CD8-positive, alpha-beta memory T cell (primary cell): ENCODE measurements at regions not wholly inside any gene's neighbourhood (a gene's known extent, or its start where the extent isn't known, plus 50 kb on each side); places are given as distances from the start of the nearest gene placed in this dataset.

Source experiments
- CTCF ChIA-PET: fragments of 350-600 bp; sonication (Branson Sonifier 250); formaldehyde crosslinking; loops from one replicate; lab custom pipeline; 2021; ENCODE audit warnings: antibody characterized with exemption; lab: Charles Lee
- POLR2A ChIA-PET: fragments of 350-600 bp; sonication (Branson Sonifier 250); formaldehyde crosslinking; loops from one replicate; lab custom pipeline; 2021; ENCODE audit warnings: antibody characterized with exemption; lab: Charles Lee
- DNase-seq, 5 donors: peaks; one replicate each; pipeline versions ENCODE4 v3.0.0 to v3.0.0-alpha.2; 2020 to 2022; ENCODE audit warnings: mixed read lengths in 1 of 5
- H3K27ac ChIP-seq: one replicate; pipeline ENCODE4 v1.7.0; 2013; ENCODE audit warnings: low read depth, mild to moderate bottlenecking, low read length, moderate library complexity
- H3K27me3 ChIP-seq: 2 replicates; pipeline ENCODE4 v1.7.0; 2013; ENCODE audit warnings: low read length, mild to moderate bottlenecking; ENCODE audit not compliant: insufficient read depth, poor library complexity, severe bottlenecking
- H3K36me3 ChIP-seq: 2 replicates; pipeline ENCODE4 v1.7.0; 2013; ENCODE audit warnings: mild to moderate bottlenecking, low read length, moderate library complexity; ENCODE audit not compliant: insufficient read depth
- H3K4me1 ChIP-seq: 2 replicates; pipeline ENCODE4 v1.7.0; 2013; ENCODE audit warnings: mild to moderate bottlenecking, low read length, moderate library complexity; ENCODE audit not compliant: insufficient read depth
- H3K4me3 ChIP-seq: 2 replicates; pipeline ENCODE4 v1.7.0; 2013; ENCODE audit warnings: mild to moderate bottlenecking, low read length
- H3K9me3 ChIP-seq: 2 replicates; pipeline ENCODE4 v1.7.0; 2013; ENCODE audit warnings: mild to moderate bottlenecking, low read length
- H3K27ac Mint-ChIP-seq, 8 donors: one replicate each; pipeline ENCODE4 v1.8.0; 2020 to 2021; ENCODE audit warnings: mixed read lengths in 8 of 8, mild to moderate bottlenecking in 6 of 8, inconsistent platforms in 3 of 8, moderate library complexity in 3 of 8
- H3K27me3 Mint-ChIP-seq, 2 donors: one replicate each; pipeline ENCODE4 v1.8.0; 2020 to 2021; ENCODE audit warnings: mixed read lengths in 2 of 2, mild to moderate bottlenecking in 1 of 2, moderate library complexity in 1 of 2
- H3K36me3 Mint-ChIP-seq, 3 donors: one replicate each; pipeline ENCODE4 v1.8.0; 2020 to 2021; ENCODE audit warnings: mixed read lengths in 3 of 3, inconsistent platforms in 1 of 3, mild to moderate bottlenecking in 1 of 3
- H3K4me1 Mint-ChIP-seq, 3 donors: one replicate each; pipeline ENCODE4 v1.8.0; 2020 to 2021; ENCODE audit warnings: mixed read lengths in 3 of 3, inconsistent platforms in 1 of 3, mild to moderate bottlenecking in 1 of 3
- H3K4me3 Mint-ChIP-seq, 7 donors: one replicate each; pipeline ENCODE4 v1.8.0; 2020 to 2021; ENCODE audit warnings: mixed read lengths in 7 of 7, mild to moderate bottlenecking in 6 of 7, moderate library complexity in 4 of 7, inconsistent platforms in 2 of 7
- H3K9me3 Mint-ChIP-seq, 5 donors: one replicate each; pipeline ENCODE4 v1.8.0; 2020 to 2022; ENCODE audit warnings: mixed read lengths in 5 of 5, mild to moderate bottlenecking in 3 of 5, moderate library complexity in 2 of 5, inconsistent platforms in 1 of 5

DNA sequence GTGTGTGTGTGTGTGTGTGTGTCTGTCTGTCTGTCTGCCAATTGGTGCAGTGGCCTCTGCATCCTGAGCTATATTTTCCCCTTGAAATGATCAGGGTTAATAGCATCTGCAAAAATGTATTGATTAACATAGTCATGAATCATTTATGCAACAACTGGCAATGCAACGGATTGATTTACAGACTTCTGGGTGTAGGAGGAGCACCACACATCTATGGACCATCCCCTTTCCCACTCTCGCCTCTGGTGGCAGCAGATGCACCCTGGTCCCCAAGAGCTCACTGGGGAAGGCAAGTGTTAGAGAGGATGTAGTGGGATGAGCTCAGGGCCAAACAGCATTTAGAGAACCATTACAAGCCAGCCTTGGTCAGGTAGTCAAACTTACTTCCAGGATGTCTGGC is 272.7 kb upstream of the C2CD4B start:
- DNase-seq, result no peak
- H3K36me3 Mint-ChIP-seq, result no peaks in the 10 kb centered on the region
- H3K4me1 ChIP-seq, result no peaks in the 10 kb centered on the region
- H3K9me3 Mint-ChIP-seq, result peaks cover 0 to under 1% (median 0%) of the 10 kb centered on the region in 5 donors
- no peak overlapping the region for H3K4me3 ChIP-seq
- POLR2A ChIA-PET, result no interaction called here
- H3K4me1 Mint-ChIP-seq, result no peaks in the 10 kb centered on the region
- H3K27me3 Mint-ChIP-seq, result peaks cover 0 to 6% of the 10 kb centered on the region in 2 donors
- no peaks in the 10 kb centered on the region for H3K27me3 ChIP-seq
- no peaks in the 10 kb centered on the region for H3K9me3 ChIP-seq
- CTCF ChIA-PET, result no interaction called here
- H3K27ac ChIP-seq, result no peak overlapping the region
- no peaks in the 10 kb centered on the region for H3K36me3 ChIP-seq
- H3K4me3 Mint-ChIP-seq, result no peak overlapping the region
- H3K27ac Mint-ChIP-seq, result no peak overlapping the region

DNA sequence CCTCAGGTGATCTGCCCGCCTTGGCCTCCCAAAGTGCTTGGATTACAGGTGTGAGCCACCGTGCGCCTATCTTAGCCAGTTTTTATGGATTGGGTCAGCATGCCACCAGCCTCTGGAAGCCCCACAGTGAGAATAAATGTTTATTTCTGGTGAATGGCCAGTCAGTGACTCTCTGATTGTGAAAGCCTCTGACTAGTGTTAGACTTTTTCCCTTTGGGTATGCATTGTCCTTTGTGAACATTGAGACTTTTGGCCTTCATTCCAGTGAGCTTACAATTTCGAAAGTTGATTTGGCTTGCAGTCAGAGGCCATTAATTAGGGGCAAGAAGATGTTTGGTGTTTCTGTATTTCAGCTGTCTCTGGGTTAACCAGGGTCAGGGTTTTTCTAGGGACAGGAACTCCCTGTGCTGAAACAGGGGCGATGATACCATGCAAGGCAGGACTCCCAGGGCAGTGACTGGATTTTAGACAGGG is 274.5 kb upstream of the C2CD4B start:
- Histone ChIP-seq H3K4me3 (no peak overlapping the region), H3K36me3 (no peaks in the 10 kb centered on the region), H3K27ac (no peak overlapping the region), H3K9me3 (no peaks in the 10 kb centered on the region), H3K27me3 (no peaks in the 10 kb centered on the region), H3K4me1 (no peaks in the 10 kb centered on the region)
- peaks cover 0 to 6% of the 10 kb centered on the region in 2 donors for H3K27me3 Mint-ChIP-seq
- no peak overlapping the region for H3K4me3 Mint-ChIP-seq
- ChIA-PET CTCF (no interaction called here), POLR2A (no interaction called here)
- H3K27ac Mint-ChIP-seq, result no peak overlapping the region
- peaks cover 0 to 2% (median 0%) of the 10 kb centered on the region in 5 donors for H3K9me3 Mint-ChIP-seq
- DNase-seq, result no peak
- no peaks in the 10 kb centered on the region for H3K4me1 Mint-ChIP-seq
- H3K36me3 Mint-ChIP-seq, result no peaks in the 10 kb centered on the region

DNA sequence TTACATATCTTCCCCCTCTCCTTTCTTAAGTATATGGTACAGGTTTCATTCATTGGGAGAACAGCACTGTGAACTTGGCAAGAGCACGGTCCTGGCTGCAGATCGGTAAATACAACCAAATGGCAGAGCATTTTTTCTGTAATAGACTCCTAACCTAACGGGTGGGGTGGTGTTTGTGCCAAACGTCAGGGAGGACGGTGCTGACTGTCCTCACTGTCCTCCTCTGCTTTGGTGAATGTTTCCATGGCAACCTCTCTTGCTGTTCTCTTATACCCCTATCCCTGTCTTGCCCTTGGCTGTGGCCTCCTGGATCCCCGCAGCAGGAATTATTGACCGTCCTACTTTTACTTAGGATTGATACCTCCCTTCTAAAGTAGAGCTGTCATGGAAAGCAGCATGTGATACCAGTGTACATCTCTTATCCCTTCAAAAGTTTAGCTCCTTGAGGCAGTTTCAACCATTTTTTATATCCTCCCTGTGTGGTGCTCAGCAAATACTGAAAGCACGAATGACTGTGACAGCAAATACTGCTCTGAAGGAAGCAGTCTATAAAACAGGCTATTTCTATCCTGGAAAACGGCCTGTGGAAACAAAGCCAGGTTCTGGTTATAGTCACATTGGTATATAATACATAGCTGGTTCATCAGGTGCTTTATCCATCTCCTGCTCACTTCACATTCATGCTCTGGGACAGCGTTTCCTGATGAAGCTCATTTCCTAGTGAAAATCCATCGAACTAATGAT is 275.4 kb upstream of the C2CD4B start:
- H3K4me1 Mint-ChIP-seq, result no peaks in the 10 kb centered on the region
- no peaks in the 10 kb centered on the region for H3K9me3 ChIP-seq
- H3K27ac ChIP-seq, result no peak overlapping the region
- H3K4me3 ChIP-seq, result no peak overlapping the region
- peaks cover 0 to 6% of the 10 kb centered on the region in 2 donors for H3K27me3 Mint-ChIP-seq
- no peaks in the 10 kb centered on the region for H3K4me1 ChIP-seq
- no peak overlapping the region for H3K27ac Mint-ChIP-seq
- DNase-seq, result no peak
- H3K36me3 Mint-ChIP-seq, result no peaks in the 10 kb centered on the region
- peaks cover 0 to 2% (median 0%) of the 10 kb centered on the region in 5 donors for H3K9me3 Mint-ChIP-seq
- ChIA-PET CTCF (no interaction called here), POLR2A (no interaction called here)
- no peaks in the 10 kb centered on the region for H3K36me3 ChIP-seq
- no peaks in the 10 kb centered on the region for H3K27me3 ChIP-seq
- H3K4me3 Mint-ChIP-seq, result no peak overlapping the region

DNA sequence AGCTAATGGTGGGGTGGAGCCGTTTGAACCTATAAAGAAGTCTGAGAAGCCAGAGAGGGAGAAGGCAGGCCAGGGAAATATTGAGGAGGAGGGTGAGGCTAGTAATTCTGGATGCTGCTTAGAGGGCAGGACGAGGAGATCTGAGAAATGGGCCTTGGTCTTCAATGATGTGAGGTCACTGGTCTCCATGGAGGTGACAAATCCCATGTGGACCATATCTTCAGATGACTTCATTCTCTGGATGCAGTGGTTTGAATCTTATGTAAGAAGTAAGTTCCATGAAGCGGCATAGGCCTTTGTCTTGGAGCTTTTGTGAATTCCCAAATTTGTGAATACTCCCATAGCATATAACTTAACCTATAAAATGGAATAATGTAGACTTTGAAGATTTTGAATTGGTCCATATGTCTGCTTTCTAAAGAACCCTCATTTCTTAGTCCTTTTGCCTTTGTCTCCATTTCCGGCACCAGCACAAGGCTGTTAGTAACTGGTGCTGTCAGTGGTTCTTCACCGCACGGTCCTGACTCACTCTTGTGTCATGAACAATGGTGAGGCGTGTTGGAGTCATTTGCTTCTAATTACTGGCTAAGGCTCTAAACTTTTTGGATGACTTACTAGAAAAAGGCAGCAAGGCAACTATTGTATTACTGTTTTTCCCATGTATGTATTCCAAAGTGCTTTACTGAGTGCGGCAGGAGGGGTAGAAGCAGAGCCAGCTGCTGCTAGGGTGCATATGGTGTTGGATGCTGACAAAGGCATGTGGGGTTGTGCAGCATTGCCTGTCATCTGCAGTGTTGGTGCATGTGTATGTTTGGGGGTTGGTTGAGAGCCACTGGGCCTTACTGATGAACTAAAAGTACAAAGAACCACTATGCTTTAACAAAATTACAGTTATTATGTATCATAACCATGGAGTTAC is 279.3 kb upstream of the C2CD4B start:
- Histone ChIP-seq H3K4me1 (no peaks in the 10 kb centered on the region), H3K4me3 (no peak overlapping the region), H3K27me3 (no peaks in the 10 kb centered on the region), H3K36me3 (no peaks in the 10 kb centered on the region), H3K9me3 (no peaks in the 10 kb centered on the region), H3K27ac (no peak overlapping the region)
- no peak overlapping the region for H3K4me3 Mint-ChIP-seq
- H3K27ac Mint-ChIP-seq, result no peak overlapping the region
- POLR2A ChIA-PET, result no interaction called here
- no peak for DNase-seq
- H3K4me1 Mint-ChIP-seq, result no peaks in the 10 kb centered on the region
- CTCF ChIA-PET, result no interaction called here
- H3K36me3 Mint-ChIP-seq, result no peaks in the 10 kb centered on the region
- H3K9me3 Mint-ChIP-seq, result peaks cover 0 to 2% (median 0%) of the 10 kb centered on the region in 5 donors
- H3K27me3 Mint-ChIP-seq, result peaks cover 0 to 3% of the 10 kb centered on the region in 2 donors

DNA sequence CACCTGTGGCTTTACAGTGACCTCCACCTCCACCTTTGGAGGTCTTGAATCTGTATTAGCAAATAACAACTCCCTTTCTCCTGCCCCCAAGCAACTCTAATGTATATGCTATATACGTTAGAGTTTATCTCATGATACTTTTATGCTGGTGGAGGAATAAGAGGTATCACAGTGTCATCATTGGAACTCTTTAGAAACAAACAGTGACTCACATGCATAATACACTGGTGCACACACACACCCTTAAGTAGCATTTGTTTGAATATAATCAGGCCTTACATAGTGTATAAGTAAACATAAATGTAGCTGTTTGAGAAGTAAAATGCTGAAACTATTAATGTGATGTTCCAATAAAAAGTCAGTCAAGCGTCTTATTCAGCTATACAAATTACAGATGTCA is 280.2 kb upstream of the C2CD4B start:
- no peaks in the 10 kb centered on the region for H3K27me3 ChIP-seq
- no peak overlapping the region for H3K4me3 ChIP-seq
- Mint-ChIP-seq H3K4me1 (no peaks in the 10 kb centered on the region), H3K27ac (peak overlapping the region in 1 of 8 donors; percentile 48), H3K27me3 (peaks cover 3 to 5% of the 10 kb centered on the region in 2 donors), H3K36me3 (no peaks in the 10 kb centered on the region), H3K4me3 (no peak overlapping the region), H3K9me3 (peaks cover 0 to 2% (median 0%) of the 10 kb centered on the region in 5 donors)
- no peak for DNase-seq
- H3K36me3 ChIP-seq, result no peaks in the 10 kb centered on the region
- POLR2A ChIA-PET, result no interaction called here
- no peaks in the 10 kb centered on the region for H3K9me3 ChIP-seq
- CTCF ChIA-PET, result no interaction called here
- no peaks in the 10 kb centered on the region for H3K4me1 ChIP-seq
- H3K27ac ChIP-seq, result no peak overlapping the region

DNA sequence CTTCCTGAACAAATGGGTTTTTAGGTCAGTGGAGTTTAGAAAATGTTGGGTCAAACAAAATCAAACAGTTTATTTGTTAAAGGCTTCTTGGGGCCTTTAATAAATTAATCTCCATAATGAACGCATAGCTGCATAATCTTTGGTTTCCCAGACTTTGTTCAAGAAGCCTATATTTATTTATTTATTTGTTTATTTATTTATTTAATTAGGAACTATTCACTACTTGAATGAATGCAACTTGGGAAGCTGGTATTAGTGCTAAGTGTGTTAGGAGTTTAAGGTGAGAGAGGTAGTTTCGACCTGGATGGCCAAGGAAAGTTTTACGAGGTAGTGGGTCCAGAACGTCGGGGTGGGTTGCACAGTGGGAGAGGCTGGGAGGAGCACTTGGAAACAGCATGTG is 281.9 kb upstream of the C2CD4B start:
- peaks cover 0 to 9% of the 10 kb centered on the region in 2 donors for H3K27me3 Mint-ChIP-seq
- no peaks in the 10 kb centered on the region for H3K27me3 ChIP-seq

DNA sequence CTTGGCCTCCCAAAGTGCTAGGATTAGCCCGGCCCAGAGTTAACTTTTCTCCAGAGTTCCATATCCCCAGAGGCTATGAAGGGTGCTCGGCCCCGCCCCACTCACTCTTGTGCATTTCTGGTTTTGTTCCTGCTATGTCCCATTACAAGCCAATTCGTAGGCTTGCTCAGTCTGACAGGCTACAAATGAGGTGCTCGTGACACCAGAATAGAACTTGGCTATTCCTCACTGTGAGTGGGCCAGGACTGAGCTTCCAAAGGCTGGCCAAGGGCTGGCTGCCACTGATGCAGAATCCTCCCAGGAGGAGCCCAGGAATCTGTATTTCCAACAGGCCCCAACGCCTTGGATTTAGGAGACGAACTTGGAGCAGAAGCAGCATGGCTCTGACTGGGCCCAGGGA is 282.7 kb upstream of the C2CD4B start:
- Mint-ChIP-seq H3K4me1 (no peaks in the 10 kb centered on the region), H3K27ac (no peak overlapping the region), H3K27me3 (peaks cover under 1 to 9% of the 10 kb centered on the region in 2 donors), H3K9me3 (peaks cover 0 to 2% (median 0%) of the 10 kb centered on the region in 5 donors), H3K36me3 (no peaks in the 10 kb centered on the region), H3K4me3 (no peak overlapping the region)
- H3K36me3 ChIP-seq, result no peaks in the 10 kb centered on the region
- CTCF ChIA-PET, result no interaction called here
- H3K9me3 ChIP-seq, result no peaks in the 10 kb centered on the region
- no peak overlapping the region for H3K27ac ChIP-seq
- H3K4me3 ChIP-seq, result no peak overlapping the region
- POLR2A ChIA-PET, result no interaction called here
- H3K27me3 ChIP-seq, result no peaks in the 10 kb centered on the region
- H3K4me1 ChIP-seq, result no peaks in the 10 kb centered on the region
- no peak for DNase-seq

More for the DNA sequence above, 281.9 kb upstream of the C2CD4B start:
- H3K4me1 Mint-ChIP-seq, result no peaks in the 10 kb centered on the region
- Histone ChIP-seq H3K9me3 (no peaks in the 10 kb centered on the region), H3K27ac (no peak overlapping the region), H3K36me3 (no peaks in the 10 kb centered on the region), H3K4me3 (no peak overlapping the region), H3K4me1 (no peaks in the 10 kb centered on the region)
- no peak overlapping the region for H3K4me3 Mint-ChIP-seq
- ChIA-PET CTCF (no interaction called here), POLR2A (no interaction called here)
- peaks cover 0 to 2% (median 0%) of the 10 kb centered on the region in 5 donors for H3K9me3 Mint-ChIP-seq
- peak overlapping the region in 1 of 8 donors; percentile 43 for H3K27ac Mint-ChIP-seq
- H3K36me3 Mint-ChIP-seq, result no peaks in the 10 kb centered on the region
- DNase-seq, result no peak

DNA sequence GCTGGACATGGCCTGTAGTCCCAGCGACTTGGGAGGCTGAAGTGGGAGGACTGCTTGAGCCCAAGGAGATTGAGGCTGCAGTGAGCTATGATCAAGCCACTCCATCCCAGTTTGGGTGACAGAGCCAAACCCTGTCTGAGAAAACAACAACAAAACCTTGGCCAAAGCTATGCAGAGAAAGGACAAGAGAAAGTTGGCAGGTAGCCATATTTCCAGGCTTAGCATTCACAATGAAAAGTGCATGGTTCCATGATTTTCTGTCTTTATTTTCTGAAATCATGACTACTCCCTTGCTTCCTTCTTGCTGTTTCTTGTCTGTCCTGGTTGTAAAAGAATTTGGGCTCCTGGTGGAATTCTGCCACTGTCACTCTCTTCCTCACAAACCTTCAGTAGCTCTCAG is 284.6 kb upstream of the C2CD4B start:
- H3K27me3 ChIP-seq, result no peaks in the 10 kb centered on the region
- no peaks in the 10 kb centered on the region for H3K9me3 ChIP-seq
- no peak overlapping the region for H3K4me3 Mint-ChIP-seq
- DNase-seq, result no peak
- no peaks in the 10 kb centered on the region for H3K4me1 Mint-ChIP-seq
- no peaks in the 10 kb centered on the region for H3K36me3 ChIP-seq
- peaks cover 3 to 9% of the 10 kb centered on the region in 2 donors for H3K27me3 Mint-ChIP-seq
- no peaks in the 10 kb centered on the region for H3K4me1 ChIP-seq
- POLR2A ChIA-PET, result no interaction called here
- H3K4me3 ChIP-seq, result no peak overlapping the region
- no peak overlapping the region for H3K27ac Mint-ChIP-seq
- no peaks in the 10 kb centered on the region for H3K9me3 Mint-ChIP-seq
- CTCF ChIA-PET, result no interaction called here
- no peaks in the 10 kb centered on the region for H3K36me3 Mint-ChIP-seq
- H3K27ac ChIP-seq, result no peak overlapping the region
